ENCODE measurements at regions not wholly inside any gene's neighbourhood (a gene's known extent, or its start where the extent isn't known, plus 50 kb on each side); places are given as distances from the start of the nearest gene placed in this dataset.

GRCh38 chr2:239475161-239476028 is 74.6 kb upstream of the HDAC4 start:
- no peak for DNase-seq (ENCODE audit: low read depth in 2 of 2)

- no peak for DNase-seq (ENCODE audit: low read depth in 2 of 2)
Measured at GRCh38 chr2:239473211-239473805, 72.5 kb upstream of the HDAC4 start.

GRCh38 chr2:239472235-239472775 is 71.5 kb upstream of the HDAC4 start:
- DNase-seq (ENCODE audit: low read depth in 2 of 2): no peak

- DNase-seq (ENCODE audit: low read depth in 2 of 2): no peak
Measured at GRCh38 chr2:239471011-239471792, 70.4 kb upstream of the HDAC4 start.

GRCh38 chr2:239470151-239470900 is 69.5 kb upstream of the HDAC4 start:
- no peak for DNase-seq (ENCODE audit: low read depth in 2 of 2)

GRCh38 chr2:239469106-239469960 is 68.5 kb upstream of the HDAC4 start:
- no peak for DNase-seq (ENCODE audit: low read depth in 2 of 2)

GRCh38 chr2:239468491-239469105 is 67.8 kb upstream of the HDAC4 start:
- DNase-seq (ENCODE audit: low read depth in 2 of 2): no peak

- no peak for DNase-seq (ENCODE audit: low read depth in 2 of 2)
Measured at GRCh38 chr2:239467956-239468490, 67.2 kb upstream of the HDAC4 start.

- no peak for DNase-seq (ENCODE audit: low read depth in 2 of 2)
Measured at GRCh38 chr2:239467281-239467955, 66.6 kb upstream of the HDAC4 start.

- no peak for DNase-seq (ENCODE audit: low read depth in 2 of 2)
Measured at GRCh38 chr2:239466755-239467271, 66.0 kb upstream of the HDAC4 start.

- DNase-seq (ENCODE audit: low read depth in 2 of 2): no peak
Measured at GRCh38 chr2:239466061-239466754, 65.4 kb upstream of the HDAC4 start.

- no peak for DNase-seq (ENCODE audit: low read depth in 2 of 2)
Measured at GRCh38 chr2:239465017-239466001, 64.5 kb upstream of the HDAC4 start.

GRCh38 chr2:239464166-239465016 is 63.6 kb upstream of the HDAC4 start:
- DNase-seq (ENCODE audit: low read depth in 2 of 2): no peak

GRCh38 chr2:239463541-239464165 is 62.8 kb upstream of the HDAC4 start:
- no peak for DNase-seq (ENCODE audit: low read depth in 2 of 2)

- DNase-seq (ENCODE audit: low read depth in 2 of 2): no peak
Measured at GRCh38 chr2:239462671-239463506, 62.1 kb upstream of the HDAC4 start.

All from activated CD4-positive, alpha-beta T cell treated with anti-CD3 and anti-CD28 coated beads for 24 hours (primary cell).